SK-N-SH (cell line): ENCODE measurements at regions not wholly inside any gene's neighbourhood (a gene's known extent, or its start where the extent isn't known, plus 50 kb on each side); places are given as distances from the start of the nearest gene placed in this dataset.

ENCODE experiments used
- CTCF ChIA-PET: fragments of 300-600, 350-600 bp; formaldehyde crosslinking; extraction: SDS; loops from one replicate; lab custom pipeline; 2021; lab: Yijun Ruan, JAX
- POLR2A ChIA-PET: fragments of 350-600 bp; sonication (Branson Sonifier 250); formaldehyde crosslinking; extraction: SDS; loops from one replicate; lab custom pipeline; 2020; ENCODE audit warnings: antibody characterized with exemption, inconsistent platforms; lab: Yijun Ruan, JAX
- DNase-seq: peaks from one replicate; pipeline ENCODE4 v3.0.0; 2012
- H2AFZ ChIP-seq: fragments of 200-600 bp; sonication (generic); 2 replicates; pipeline ENCODE4 v1.8.1; 2016; ENCODE audit warnings: antibody characterized with exemption, mild to moderate bottlenecking, low read depth
- H3F3A ChIP-seq: fragments of 200-600 bp; sonication (generic); replicated peaks from 2 replicates; pipeline ENCODE3; 2016; ENCODE audit warnings: antibody characterized with exemption, mild to moderate bottlenecking; ENCODE audit not compliant: insufficient read depth
- H3K27ac ChIP-seq, 2 experiments: fragments of 200-500 bp in 1 of 2; fragments of 200-600 bp in 1 of 2; sonication (Bioruptor generic) in 1 of 2; sonication (generic), shearing (Covaris generic) in 1 of 2; 2 replicates each; pipeline versions ENCODE4 v1.5.1 to v1.6.1; 2014 to 2016; ENCODE audit warnings: low read depth in 2 of 2, inconsistent platforms in 1 of 2, low read length in 1 of 2, mild to moderate bottlenecking in 1 of 2, mixed read lengths in 1 of 2
- H3K27me3 ChIP-seq: fragments of 200-600 bp; sonication (generic), shearing (Covaris generic); 2 replicates; pipeline ENCODE4 v1.6.1; 2016; ENCODE audit warnings: mixed run types; ENCODE audit not compliant: insufficient read depth
- H3K36me3 ChIP-seq, 2 experiments: fragments of 200-500 bp in 1 of 2; fragments of 200-600 bp in 1 of 2; sonication (Bioruptor generic) in 1 of 2; sonication (generic) in 1 of 2; replicated peaks in 1 of 2; 2 replicates each; pipeline versions ENCODE3 to v1.5.1; 2014 to 2016; ENCODE audit warnings: low read length in 1 of 2, mild to moderate bottlenecking in 1 of 2; ENCODE audit not compliant: insufficient read depth in 2 of 2, control insufficient read depth in 1 of 2
- H3K4me1 ChIP-seq, 2 experiments: fragments of 200-500 bp in 1 of 2; fragments of 200-600 bp in 1 of 2; sonication (Bioruptor generic) in 1 of 2; sonication (generic), shearing (Covaris generic) in 1 of 2; 2 replicates each; pipeline versions ENCODE4 v1.5.1 to v1.6.1; 2014 to 2016; ENCODE audit warnings: low read depth in 1 of 2, low read length in 1 of 2, mixed run types in 1 of 2; ENCODE audit not compliant: insufficient read depth in 2 of 2, control insufficient read depth in 1 of 2
- H3K4me2 ChIP-seq: fragments of 200-600 bp; sonication (generic), shearing (Covaris generic); 2 replicates; pipeline ENCODE4 v1.6.1; 2017; ENCODE audit warnings: mixed run types
- H3K4me3 ChIP-seq, 2 experiments: fragments of 200-500 bp in 1 of 2; fragments of 200-600 bp in 1 of 2; sonication (Bioruptor generic) in 1 of 2; sonication (generic), shearing (Covaris generic) in 1 of 2; 2 replicates each; pipeline versions ENCODE4 v1.5.1 to v1.8.1; 2014 to 2016; ENCODE audit warnings: low read depth in 2 of 2, inconsistent platforms in 1 of 2, low read length in 1 of 2, mild to moderate bottlenecking in 1 of 2, mixed read lengths in 1 of 2, moderate library complexity in 1 of 2
- H3K79me2 ChIP-seq: fragments of 200-600 bp; sonication (generic); 2 replicates; pipeline ENCODE4 v1.8.1; 2017; ENCODE audit warnings: mild to moderate bottlenecking; ENCODE audit not compliant: insufficient read depth
- H3K9ac ChIP-seq: fragments of 200-600 bp; sonication (generic); 2 replicates; pipeline ENCODE4 v1.6.1; 2017; ENCODE audit warnings: mixed run types
- H3K9me2 ChIP-seq: fragments of 200-600 bp; sonication (generic); 2 replicates; pipeline ENCODE4 v1.6.1; 2017; ENCODE audit warnings: mixed run types
- H3K9me3 ChIP-seq: fragments of 200-600 bp; sonication (generic); 2 replicates; pipeline ENCODE4 v1.6.1; 2017; ENCODE audit warnings: mixed run types, mild to moderate bottlenecking, moderate library complexity
- H4K20me1 ChIP-seq: fragments of 200-600 bp; sonication (generic); 2 replicates; pipeline ENCODE4 v1.6.1; 2017; ENCODE audit warnings: mild to moderate bottlenecking, mixed run types; ENCODE audit not compliant: insufficient read depth
- CHD2 ChIP-seq: fragments of 150-350 bp; IDR thresholded peaks from 2 replicates; pipeline ENCODE4 v1.6.1; 2018; ENCODE audit warnings: low read length; ENCODE audit not compliant: partially characterized antibody
- EP300 ChIP-seq, 2 experiments: IDR thresholded peaks; 2 replicates each; pipeline versions ENCODE4 v1.4.0 to v1.6.1; 2012; ENCODE audit warnings: borderline replicate concordance in 1 of 2, low read depth in 1 of 2, low read length in 1 of 2
- EZH2phosphoT487 ChIP-seq: fragments of 200-600 bp; sonication (generic); IDR thresholded peaks from 2 replicates; pipeline ENCODE4 v1.6.1; 2017; ENCODE audit warnings: low read depth, mixed run types, mild to moderate bottlenecking, antibody characterized with exemption, moderate library complexity, borderline replicate concordance
- FOSL2 ChIP-seq: IDR thresholded peaks from 2 replicates; pipeline ENCODE4 v1.4.0; 2012; ENCODE audit warnings: low read depth, mild to moderate bottlenecking, moderate library complexity, borderline replicate concordance
- FOXJ3 ChIP-seq: sonication (generic); formaldehyde crosslinking; IDR thresholded peaks from 2 replicates; pipeline ENCODE4 v1.5.1; 2020; ENCODE audit warnings: mild to moderate bottlenecking, missing genetic modification reagents
- FOXM1 ChIP-seq: IDR thresholded peaks from 2 replicates; pipeline ENCODE4 v1.4.0; 2012; ENCODE audit warnings: low read depth, mild to moderate bottlenecking
- GATA2 ChIP-seq: sonication (generic); formaldehyde crosslinking; IDR thresholded peaks from 2 replicates; pipeline ENCODE4 v1.5.0; 2020; ENCODE audit warnings: mild to moderate bottlenecking, missing genetic modification reagents
- NRF1 ChIP-seq: IDR thresholded peaks from 2 replicates; pipeline ENCODE4 v1.6.1; 2012; ENCODE audit warnings: low read depth, mild to moderate bottlenecking, low read length
- PBX3 ChIP-seq: IDR thresholded peaks from 2 replicates; pipeline ENCODE4; 2012
- POLR2AphosphoS5 ChIP-seq: IDR thresholded peaks from 2 replicates; pipeline ENCODE4 v1.6.1; 2012; ENCODE audit warnings: low read depth, low read length
- RAD21 ChIP-seq: IDR thresholded peaks from 2 replicates; pipeline ENCODE4 v1.6.1; 2012; ENCODE audit warnings: mild to moderate bottlenecking, low read length
- RCOR1 ChIP-seq: fragments of 150-350 bp; IDR thresholded peaks from 2 replicates; pipeline ENCODE4 v1.6.1; 2017; ENCODE audit warnings: antibody characterized with exemption, low read length
- REST ChIP-seq: IDR thresholded peaks from 2 replicates; pipeline ENCODE4 v1.6.1; 2012; ENCODE audit warnings: mild to moderate bottlenecking, low read depth, low read length, moderate library complexity
- TAF1 ChIP-seq: IDR thresholded peaks from 2 replicates; pipeline ENCODE4 v1.6.1; 2012; ENCODE audit warnings: low read depth, mild to moderate bottlenecking, low read length, moderate library complexity, borderline replicate concordance
- TCF12 ChIP-seq: IDR thresholded peaks from 2 replicates; pipeline ENCODE4 v1.4.0; 2012
- TEAD4 ChIP-seq: IDR thresholded peaks from 2 replicates; pipeline ENCODE4 v1.4.0; 2012; ENCODE audit warnings: mild to moderate bottlenecking, borderline replicate concordance; ENCODE audit not compliant: insufficient read depth
- WGBS: methylation state at CpG from one replicate; pipeline ENCODE4 v1.1.6; 2017; ENCODE audit warnings: low lambda C conversion rate; 5-methylcytosine and 5-hydroxymethylcytosine counted together

- TF ChIP-seq RAD21: no peak
Observed at GRCh38 chr9:96085491-96086143, 210.1 kb downstream of the ERCC6L2 start (continued).

GRCh38 chr9:96084331-96084734 is 208.8 kb downstream of the ERCC6L2 start:
- H3K79me2 ChIP-seq: no peaks in the 10 kb centered on the region
- peak; percentile 84 for DNase-seq
- no peaks in the 10 kb centered on the region for H3K9me2 ChIP-seq
- peak overlapping the region in 1 of 2 experiments; percentile 97; a peak in 2 of 4 replicates for H3K27ac ChIP-seq
- no peak overlapping the region for H3K4me2 ChIP-seq
- 24% methylated on average over 4 of the region's 4 CpGs for WGBS
- POLR2A ChIA-PET: interaction anchor here (0.7 to 1.7 kb wide), 3 partner anchors 119 to 209 kb away, joined by 3 to 9 read pairs (median 7); partner anchors contain the start of gene ERCC6L2
- no peak overlapping the region for H2AFZ ChIP-seq
- H3K9ac ChIP-seq: no peak overlapping the region
- no peaks in the 10 kb centered on the region for H4K20me1 ChIP-seq
- no peak overlapping the region for H3K4me3 ChIP-seq
- H3K4me1 ChIP-seq: peaks cover 0 to 41% of the 10 kb centered on the region in 2 experiments; a peak in 2 of 4 replicates
- H3K9me3 ChIP-seq: no peaks in the 10 kb centered on the region
- no peaks in the 10 kb centered on the region for H3K36me3 ChIP-seq
- H3K27me3 ChIP-seq: no peaks in the 10 kb centered on the region; the same call in 1 of the 2 replicates
- CTCF ChIA-PET: interaction anchor here (0.9 to 2.3 kb wide), 5 partner anchors 10 to 608 kb away, joined by 3 to 20 read pairs (median 4); no protein-coding TSS in a partner anchor
- no peaks in the 10 kb centered on the region for H3F3A ChIP-seq
- TF ChIP-seq GATA2 (CRISPR knock-in tag) (peak; percentile 97), EZH2phosphoT487 (no peak), RCOR1 (peak; percentile 96), TCF12 (peak; percentile 77), PBX3 (peak; percentile 9; the same call in 1 of the 2 replicates), FOXM1 (no peak), POLR2AphosphoS5 (peak; percentile 30; the same call in 1 of the 2 replicates), TAF1 (no peak), TEAD4 (peak; percentile 45; the same call in 1 of the 2 replicates), NRF1 (no peak), EP300 (IDR thresholded peaks at IDR 0.05; ENCODE audit: borderline replicate concordance in 1 of 2, low read depth in 1 of 2, low read length in 1 of 2) (peak in 1 of 2 experiments; percentile 95; a peak in 2 of 4 replicates), REST (no peak), CHD2 (peak; percentile 85), FOSL2 (no peak), FOXJ3 (peak; percentile 80), RAD21 (peak; percentile 32)
